IMR-90 (cell line): ENCODE measurements at regions not wholly inside any gene's neighbourhood (a gene's known extent, or its start where the extent isn't known, plus 50 kb on each side); places are given as distances from the start of the nearest gene placed in this dataset.

Source experiments
- ATAC-seq: fragments of 200-7000 bp; cut with Tn5 transposase; 2 replicates; pipeline ENCODE4 v1.9.1; 2020; ENCODE audit warnings: low read depth, mild to moderate bottlenecking, moderate library complexity
- BruUV-seq: library from RNA; stranded (reverse); fragments of 400-500 nt; replicated peaks from 2 replicates; lab custom pipeline; 2021; lab: Mats Ljungman, UMichigan
- CTCF ChIA-PET: fragments of 300-600 bp; formaldehyde crosslinking; extraction: SDS; loops from one replicate; lab custom pipeline; 2021; ENCODE audit warnings: antibody characterized with exemption; lab: Yijun Ruan, JAX
- POLR2A ChIA-PET: fragments of 300-600 bp; sonication (Branson Sonifier 250); formaldehyde crosslinking; loops from one replicate; lab custom pipeline; 2022; ENCODE audit warnings: antibody characterized with exemption; ENCODE audit not compliant: unreplicated experiment; lab: Charles Lee
- DNase-seq: peaks from one replicate; pipeline ENCODE4 v3.0.0; 2013
- H2AFZ ChIP-seq: replicated peaks from 2 replicates; pipeline ENCODE3; 2013; ENCODE audit warnings: low read length, mild to moderate bottlenecking; ENCODE audit not compliant: poor library complexity
- H2AK5ac ChIP-seq: 2 replicates; pipeline ENCODE4 v1.6.1; 2013; ENCODE audit warnings: low read depth, low read length, inconsistent platforms
- H2AK9ac ChIP-seq: replicated peaks from 2 replicates; pipeline ENCODE3; 2013; ENCODE audit warnings: mild to moderate bottlenecking, low read depth, low read length, moderate library complexity; ENCODE audit not compliant: poor library complexity
- H2BK120ac ChIP-seq: 2 replicates; pipeline ENCODE4 v1.6.1; 2013; ENCODE audit warnings: low read depth, low read length, inconsistent platforms
- H2BK15ac ChIP-seq: 3 replicates; pipeline ENCODE4 v1.6.1; 2013; ENCODE audit warnings: low read depth, low read length, inconsistent platforms
- H2BK20ac ChIP-seq: 2 replicates; pipeline ENCODE4 v1.6.1; 2013; ENCODE audit warnings: low read depth, mild to moderate bottlenecking, inconsistent platforms, low read length, moderate library complexity
- H2BK5ac ChIP-seq: 2 replicates; pipeline ENCODE4 v1.6.1; 2013; ENCODE audit warnings: mild to moderate bottlenecking, low read depth, low read length, inconsistent platforms; ENCODE audit not compliant: poor library complexity, severe bottlenecking
- H3K14ac ChIP-seq: replicated peaks from 2 replicates; pipeline ENCODE4 v1.6.1; 2013; ENCODE audit warnings: low read depth, low read length, inconsistent platforms
- H3K18ac ChIP-seq: 2 replicates; pipeline ENCODE4 v1.6.1; 2013; ENCODE audit warnings: low read depth, low read length, control low read depth
- H3K23ac ChIP-seq: 2 replicates; pipeline ENCODE4 v1.6.1; 2013; ENCODE audit warnings: low read depth, low read length, inconsistent platforms
- H3K27ac ChIP-seq: 2 replicates; pipeline ENCODE4 v1.5.1; 2013; ENCODE audit warnings: mild to moderate bottlenecking, control low read depth, low read length; ENCODE audit not compliant: insufficient read depth
- H3K27me3 ChIP-seq: 2 replicates; pipeline ENCODE4 v1.6.1; 2013; ENCODE audit warnings: low read length; ENCODE audit not compliant: control insufficient read depth, insufficient read depth
- H3K36me3 ChIP-seq: 2 replicates; pipeline ENCODE4 v1.6.1; 2013; ENCODE audit warnings: low read length, mixed read lengths; ENCODE audit not compliant: control insufficient read depth, insufficient read depth
- H3K4ac ChIP-seq: 2 replicates; pipeline ENCODE4 v1.6.1; 2013; ENCODE audit warnings: low read depth, low read length, inconsistent platforms
- H3K4me1 ChIP-seq: 2 replicates; pipeline ENCODE4 v1.6.1; 2013; ENCODE audit warnings: low read length, mixed read lengths; ENCODE audit not compliant: control insufficient read depth, insufficient read depth
- H3K4me2 ChIP-seq: 2 replicates; pipeline ENCODE4 v1.6.1; 2013; ENCODE audit warnings: low read depth, mild to moderate bottlenecking, control low read depth, low read length, moderate library complexity
- H3K4me3 ChIP-seq: 2 replicates; pipeline ENCODE4 v1.5.1; 2013; ENCODE audit warnings: low read depth, mild to moderate bottlenecking, control low read depth, low read length, moderate library complexity; ENCODE audit not compliant: insufficient read depth
- H3K56ac ChIP-seq: 2 replicates; pipeline ENCODE4 v1.6.1; 2013; ENCODE audit warnings: low read length, inconsistent platforms; ENCODE audit not compliant: insufficient read depth; ENCODE audit errors: extremely low read depth
- H3K79me1 ChIP-seq, 2 experiments: 2 replicates each; pipeline ENCODE4 v1.6.1; 2013; ENCODE audit warnings: low read length in 2 of 2, inconsistent platforms in 1 of 2, low read depth in 1 of 2
- H3K9ac ChIP-seq: 2 replicates; pipeline ENCODE4 v1.6.1; 2013; ENCODE audit warnings: low read depth, low read length, control low read depth
- H3K9me1 ChIP-seq: 2 replicates; pipeline ENCODE4 v1.6.1; 2013; ENCODE audit warnings: low read length, inconsistent platforms; ENCODE audit not compliant: insufficient read depth
- H3K9me3 ChIP-seq: 2 replicates; pipeline ENCODE4 v1.6.1; 2013; ENCODE audit warnings: low read length; ENCODE audit not compliant: control insufficient read depth, insufficient read depth
- H4K20me1 ChIP-seq: 2 replicates; pipeline ENCODE4 v1.6.1; 2013; ENCODE audit warnings: low read length, inconsistent platforms; ENCODE audit not compliant: insufficient read depth
- H4K5ac ChIP-seq: 2 replicates; pipeline ENCODE4 v1.6.1; 2013; ENCODE audit warnings: mild to moderate bottlenecking, low read depth, low read length, control low read depth
- H4K8ac ChIP-seq, 2 experiments: 2 replicates each; pipeline ENCODE4 v1.6.1; 2013; ENCODE audit warnings: low read depth in 2 of 2, low read length in 2 of 2, control low read depth in 1 of 2, inconsistent platforms in 1 of 2
- H4K91ac ChIP-seq: 2 replicates; pipeline ENCODE4 v1.6.1; 2013; ENCODE audit warnings: low read depth, low read length, inconsistent platforms; ENCODE audit not compliant: insufficient read depth
- BHLHE40 ChIP-seq: fragments of 150-350 bp; IDR thresholded peaks from 2 replicates; pipeline ENCODE4 v1.6.1; 2016; ENCODE audit warnings: mild to moderate bottlenecking, low read depth, low read length
- CEBPB ChIP-seq: IDR thresholded peaks from 2 replicates; pipeline ENCODE4 v1.6.1; 2012; ENCODE audit warnings: low read depth, low read length, improper control_type of control experiment
- CHD1 ChIP-seq: IDR thresholded peaks from 2 replicates; pipeline ENCODE4 v1.6.1; 2012; ENCODE audit warnings: low read depth, low read length, improper control_type of control experiment
- FOS ChIP-seq: fragments of 150-350 bp; IDR thresholded peaks from 2 replicates; pipeline ENCODE4 v1.6.1; 2016; ENCODE audit warnings: low read depth, low read length
- MAFK ChIP-seq: IDR thresholded peaks from 2 replicates; pipeline ENCODE4 v1.6.1; 2012; ENCODE audit warnings: low read depth, low read length, improper control_type of control experiment
- MAZ ChIP-seq: IDR thresholded peaks from 2 replicates; pipeline ENCODE4 v1.6.1; 2012; ENCODE audit warnings: low read depth, mild to moderate bottlenecking, low read length, improper control_type of control experiment, moderate library complexity, borderline replicate concordance
- MXI1 ChIP-seq: IDR thresholded peaks from 2 replicates; pipeline ENCODE4 v1.6.1; 2012; ENCODE audit warnings: low read depth, mild to moderate bottlenecking, low read length, moderate library complexity, borderline replicate concordance
- NFE2L2 ChIP-seq: fragments of 150-350 bp; IDR thresholded peaks from 2 replicates; pipeline ENCODE4 v1.6.1; 2016; ENCODE audit warnings: low read depth, mild to moderate bottlenecking, low read length
- POLR2A ChIP-seq: IDR thresholded peaks from 2 replicates; pipeline ENCODE4 v1.6.1; 2012; ENCODE audit warnings: mild to moderate bottlenecking, low read depth, low read length
- RAD21 ChIP-seq: IDR thresholded peaks from 2 replicates; pipeline ENCODE4 v1.6.1; 2012; ENCODE audit warnings: low read length, improper control_type of control experiment
- RCOR1 ChIP-seq: IDR thresholded peaks from 2 replicates; pipeline ENCODE4 v1.6.1; 2012; ENCODE audit warnings: mild to moderate bottlenecking, low read length, improper control_type of control experiment; ENCODE audit not compliant: insufficient replicate concordance
- RFX5 ChIP-seq: IDR thresholded peaks from 2 replicates; pipeline ENCODE4 v1.8.0; 2012; ENCODE audit warnings: low read depth, mild to moderate bottlenecking, low read length, moderate library complexity
- SMC3 ChIP-seq: fragments of 150-350 bp; IDR thresholded peaks from 2 replicates; pipeline ENCODE4 v1.6.1; 2016; ENCODE audit warnings: low read depth, mild to moderate bottlenecking, antibody characterized with exemption, low read length, moderate library complexity
- USF2 ChIP-seq: fragments of 150-350 bp; IDR thresholded peaks from 2 replicates; pipeline ENCODE4 v1.6.1; 2017; ENCODE audit warnings: mild to moderate bottlenecking, antibody characterized with exemption, low read length, low read depth
- WGBS, 2 experiments: methylation state at CpG; one replicate each; pipeline versions ENCODE4 v1.1.5 to v1.1.7; 2013; ENCODE audit warnings: missing lambda C conversion rate in 2 of 2; ENCODE audit not compliant: insufficient read length in 1 of 2; ENCODE audit errors: extremely low coverage in 2 of 2; 5-methylcytosine and 5-hydroxymethylcytosine counted together
- dilution Hi-C: fragments of 300-500 bp; cut with HindIII; formaldehyde crosslinking; loops from one replicate; pipeline ENCODE4 v1.14.3; 2018; ENCODE audit warnings: low sequenced_read_pairs; ENCODE audit not compliant: unreplicated experiment
- in situ Hi-C: fragments of 300-500 bp; cut with MboI; formaldehyde crosslinking; loops from 3 replicates; pipeline ENCODE4 v1.14.3; 2019; ENCODE audit warnings: low sequenced_read_pairs, inconsistent platforms, mixed read lengths
- intact Hi-C: fragments of 100-400 bp; cut with micrococcal nuclease; formaldehyde crosslinking; loops from 2 replicates; pipeline ENCODE4 v1.10.0; 2022
- TF ChIP-seq, protein P1 (sequence below): fragments of 150-350 bp; IDR thresholded peaks from 2 replicates; pipeline ENCODE4 v1.6.1; 2016; ENCODE audit warnings: low read depth, mild to moderate bottlenecking, low read length, moderate library complexity, borderline replicate concordance
- TF ChIP-seq, protein P2 (sequence below): conservative IDR thresholded peaks from 2 replicates; pipeline ENCODE4 v1.5.1; 2012; ENCODE audit warnings: mild to moderate bottlenecking, low read depth, low read length, improper control_type of control experiment

DNA sequence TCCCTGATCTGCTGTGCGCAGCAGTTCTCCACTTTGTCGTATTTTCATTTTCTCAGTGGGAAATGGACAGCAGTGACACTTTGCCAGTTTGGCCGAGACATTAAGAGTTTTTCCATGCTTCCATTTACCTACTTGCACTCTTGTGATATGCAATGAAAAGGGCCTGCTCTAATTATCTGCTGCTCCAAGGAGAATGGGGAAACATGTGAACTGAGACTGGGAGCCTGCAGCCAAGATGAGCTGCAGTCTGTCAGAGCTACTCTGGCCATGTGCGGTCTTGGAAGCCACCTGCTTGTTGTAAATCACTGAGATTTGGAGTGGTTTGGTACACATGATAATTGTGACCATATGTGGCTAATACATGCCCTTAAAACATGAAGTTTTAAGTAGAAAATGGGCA lies 586.6 kb upstream of the POT1 start:
- Histone ChIP-seq H3K4me1 (no peaks in the 10 kb centered on the region), H2AK5ac (no peak overlapping the region), H3K4ac (no peak overlapping the region), H4K5ac (no peak overlapping the region), H3K18ac (no peak overlapping the region), H3K9me1 (no peaks in the 10 kb centered on the region), H3K36me3 (no peaks in the 10 kb centered on the region), H3K4me2 (no peak overlapping the region), H2BK120ac (no peak overlapping the region), H2AFZ (no peak overlapping the region), H3K9me3 (peaks cover 2% of the 10 kb centered on the region), H4K91ac (no peak overlapping the region), H4K8ac (no peak overlapping the region), H3K56ac (no peak overlapping the region), H3K14ac (no peak overlapping the region), H3K27ac (no peak overlapping the region), H3K4me3 (no peak overlapping the region), H2AK9ac (no peak overlapping the region), H4K20me1 (no peaks in the 10 kb centered on the region), H3K27me3 (no peaks in the 10 kb centered on the region), H2BK5ac (no peak overlapping the region), H2BK15ac (no peak overlapping the region), H3K79me1 (no peaks in the 10 kb centered on the region), H3K23ac (no peak overlapping the region), H2BK20ac (no peak overlapping the region), H3K9ac (no peak overlapping the region)
- no peak for DNase-seq
- in situ Hi-C loops = no loop called here
- TF ChIP-seq RCOR1 (no peak), CEBPB (no peak), POLR2A (no peak), FOS (no peak), NFE2L2 (no peak), RFX5 (no peak), SMC3 (no peak), MXI1 (no peak), RAD21 (no peak), USF2 (no peak), MAZ (no peak), MAFK (no peak), BHLHE40 (no peak), CHD1 (no peak)
- TF ChIP-seq, protein P1, sequence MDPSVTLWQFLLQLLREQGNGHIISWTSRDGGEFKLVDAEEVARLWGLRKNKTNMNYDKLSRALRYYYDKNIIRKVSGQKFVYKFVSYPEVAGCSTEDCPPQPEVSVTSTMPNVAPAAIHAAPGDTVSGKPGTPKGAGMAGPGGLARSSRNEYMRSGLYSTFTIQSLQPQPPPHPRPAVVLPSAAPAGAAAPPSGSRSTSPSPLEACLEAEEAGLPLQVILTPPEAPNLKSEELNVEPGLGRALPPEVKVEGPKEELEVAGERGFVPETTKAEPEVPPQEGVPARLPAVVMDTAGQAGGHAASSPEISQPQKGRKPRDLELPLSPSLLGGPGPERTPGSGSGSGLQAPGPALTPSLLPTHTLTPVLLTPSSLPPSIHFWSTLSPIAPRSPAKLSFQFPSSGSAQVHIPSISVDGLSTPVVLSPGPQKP = no peak
- TF ChIP-seq, protein P2, sequence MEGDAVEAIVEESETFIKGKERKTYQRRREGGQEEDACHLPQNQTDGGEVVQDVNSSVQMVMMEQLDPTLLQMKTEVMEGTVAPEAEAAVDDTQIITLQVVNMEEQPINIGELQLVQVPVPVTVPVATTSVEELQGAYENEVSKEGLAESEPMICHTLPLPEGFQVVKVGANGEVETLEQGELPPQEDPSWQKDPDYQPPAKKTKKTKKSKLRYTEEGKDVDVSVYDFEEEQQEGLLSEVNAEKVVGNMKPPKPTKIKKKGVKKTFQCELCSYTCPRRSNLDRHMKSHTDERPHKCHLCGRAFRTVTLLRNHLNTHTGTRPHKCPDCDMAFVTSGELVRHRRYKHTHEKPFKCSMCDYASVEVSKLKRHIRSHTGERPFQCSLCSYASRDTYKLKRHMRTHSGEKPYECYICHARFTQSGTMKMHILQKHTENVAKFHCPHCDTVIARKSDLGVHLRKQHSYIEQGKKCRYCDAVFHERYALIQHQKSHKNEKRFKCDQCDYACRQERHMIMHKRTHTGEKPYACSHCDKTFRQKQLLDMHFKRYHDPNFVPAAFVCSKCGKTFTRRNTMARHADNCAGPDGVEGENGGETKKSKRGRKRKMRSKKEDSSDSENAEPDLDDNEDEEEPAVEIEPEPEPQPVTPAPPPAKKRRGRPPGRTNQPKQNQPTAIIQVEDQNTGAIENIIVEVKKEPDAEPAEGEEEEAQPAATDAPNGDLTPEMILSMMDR = no peak
- POLR2A ChIA-PET = no interaction called here
- ATAC-seq = no peak
- no TSS peak for BruUV-seq
- CTCF ChIA-PET = no interaction called here
- intact Hi-C loops = no loop called here
- dilution Hi-C loops = no loop called here
- no CpG with 5 or more reads among the region's 4 CpGs for WGBS, 2 experiments
